ENCODE measurements at regions not wholly inside any gene's neighbourhood (a gene's known extent, or its start where the extent isn't known, plus 50 kb on each side); places are given as distances from the start of the nearest gene placed in this dataset.

- DNase-seq: no peak
- Mint-ChIP-seq H3K36me3 (no peaks in the 10 kb centered on the region), H3K27ac (no peak overlapping the region), H3K4me3 (no peak overlapping the region), H3K27me3 (peaks cover 5% of the 10 kb centered on the region), H3K9me3 (no peaks in the 10 kb centered on the region), H3K4me1 (no peaks in the 10 kb centered on the region)
- POLR2A ChIA-PET: no interaction called here
- ATAC-seq (ENCODE audit: low read depth): no peak
These were observed 219.3 kb upstream of the TMEM45B start for GRCh38 chr11:129596351-129596750.

- POLR2A ChIA-PET: no interaction called here
- Mint-ChIP-seq H3K27me3 (peaks cover 3% of the 10 kb centered on the region), H3K4me3 (no peak overlapping the region), H3K27ac (no peak overlapping the region), H3K9me3 (no peaks in the 10 kb centered on the region), H3K36me3 (no peaks in the 10 kb centered on the region), H3K4me1 (no peaks in the 10 kb centered on the region)
- DNase-seq (no peak), ATAC-seq (ENCODE audit: low read depth) (no peak)
These were observed 217.3 kb upstream of the TMEM45B start for GRCh38 chr11:129598378-129598777.

DNA sequence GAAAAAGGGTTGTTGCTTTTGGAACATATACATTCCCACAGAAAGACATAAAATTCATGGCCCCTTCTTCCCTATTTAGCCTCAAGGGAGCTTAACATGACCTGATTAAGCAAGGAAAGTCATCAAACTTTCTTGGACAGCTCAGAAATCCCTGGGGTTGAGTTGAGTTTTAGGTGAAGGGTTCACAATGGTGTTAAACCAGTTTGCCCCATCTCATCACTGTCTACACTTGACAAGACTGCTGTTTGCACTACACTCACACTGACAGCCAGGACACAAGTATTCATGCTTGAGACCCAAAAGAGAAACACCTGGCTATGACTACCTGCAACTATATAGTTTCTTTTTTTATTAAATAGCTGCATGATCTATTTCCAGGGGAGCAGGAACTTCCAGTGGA lies 209.8 kb upstream of the TMEM45B start:
- no peak for DNase-seq
- ATAC-seq (ENCODE audit: low read depth): no peak
- no peak overlapping the region for H3K4me3 Mint-ChIP-seq
- no peaks in the 10 kb centered on the region for H3K36me3 Mint-ChIP-seq
- no peaks in the 10 kb centered on the region for H3K4me1 Mint-ChIP-seq
- POLR2A ChIA-PET: no interaction called here
- H3K27ac Mint-ChIP-seq: no peak overlapping the region
- no peaks in the 10 kb centered on the region for H3K27me3 Mint-ChIP-seq
- H3K9me3 Mint-ChIP-seq: no peaks in the 10 kb centered on the region

GRCh38 chr11:129608711-129609110 lies 206.9 kb upstream of the TMEM45B start:
- DNase-seq (no peak), ATAC-seq (ENCODE audit: low read depth) (no peak)
- Mint-ChIP-seq H3K36me3 (no peaks in the 10 kb centered on the region), H3K27ac (no peak overlapping the region), H3K9me3 (no peaks in the 10 kb centered on the region), H3K4me3 (no peak overlapping the region), H3K4me1 (no peaks in the 10 kb centered on the region), H3K27me3 (no peaks in the 10 kb centered on the region)
- POLR2A ChIA-PET: no interaction called here

GRCh38 chr11:129610125-129610524 lies 205.5 kb upstream of the TMEM45B start:
- Mint-ChIP-seq H3K36me3 (no peaks in the 10 kb centered on the region), H3K27me3 (peaks cover 2% of the 10 kb centered on the region), H3K9me3 (no peaks in the 10 kb centered on the region), H3K4me3 (no peak overlapping the region), H3K4me1 (no peaks in the 10 kb centered on the region), H3K27ac (no peak overlapping the region)
- ATAC-seq (ENCODE audit: low read depth) (no peak), DNase-seq (no peak)
- POLR2A ChIA-PET: no interaction called here

DNA sequence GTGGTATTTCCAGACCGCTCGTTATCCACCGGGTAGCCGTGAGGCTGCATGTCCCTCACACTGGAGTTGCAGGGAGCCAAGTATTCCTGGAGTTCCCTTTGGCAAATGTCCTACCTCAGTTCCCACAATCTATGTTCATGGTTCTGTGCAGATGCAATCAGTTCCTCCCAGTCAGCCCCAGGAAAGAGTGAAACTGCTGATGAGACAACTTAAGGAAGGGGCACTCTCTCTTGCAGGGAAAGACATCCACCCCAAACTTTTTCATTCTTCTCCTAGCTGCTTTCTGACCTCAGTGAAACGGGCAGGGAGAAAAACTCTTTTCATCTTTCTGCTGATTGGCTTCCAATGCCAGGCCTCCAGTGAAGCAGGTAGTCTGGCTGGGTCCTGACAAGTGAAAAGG lies 205.1 kb upstream of the TMEM45B start:
- Mint-ChIP-seq H3K4me3 (no peak overlapping the region), H3K9me3 (no peaks in the 10 kb centered on the region), H3K4me1 (no peaks in the 10 kb centered on the region), H3K27me3 (peaks cover 2% of the 10 kb centered on the region), H3K27ac (no peak overlapping the region), H3K36me3 (no peaks in the 10 kb centered on the region)
- POLR2A ChIA-PET: no interaction called here
- DNase-seq (no peak), ATAC-seq (ENCODE audit: low read depth) (no peak)

DNA sequence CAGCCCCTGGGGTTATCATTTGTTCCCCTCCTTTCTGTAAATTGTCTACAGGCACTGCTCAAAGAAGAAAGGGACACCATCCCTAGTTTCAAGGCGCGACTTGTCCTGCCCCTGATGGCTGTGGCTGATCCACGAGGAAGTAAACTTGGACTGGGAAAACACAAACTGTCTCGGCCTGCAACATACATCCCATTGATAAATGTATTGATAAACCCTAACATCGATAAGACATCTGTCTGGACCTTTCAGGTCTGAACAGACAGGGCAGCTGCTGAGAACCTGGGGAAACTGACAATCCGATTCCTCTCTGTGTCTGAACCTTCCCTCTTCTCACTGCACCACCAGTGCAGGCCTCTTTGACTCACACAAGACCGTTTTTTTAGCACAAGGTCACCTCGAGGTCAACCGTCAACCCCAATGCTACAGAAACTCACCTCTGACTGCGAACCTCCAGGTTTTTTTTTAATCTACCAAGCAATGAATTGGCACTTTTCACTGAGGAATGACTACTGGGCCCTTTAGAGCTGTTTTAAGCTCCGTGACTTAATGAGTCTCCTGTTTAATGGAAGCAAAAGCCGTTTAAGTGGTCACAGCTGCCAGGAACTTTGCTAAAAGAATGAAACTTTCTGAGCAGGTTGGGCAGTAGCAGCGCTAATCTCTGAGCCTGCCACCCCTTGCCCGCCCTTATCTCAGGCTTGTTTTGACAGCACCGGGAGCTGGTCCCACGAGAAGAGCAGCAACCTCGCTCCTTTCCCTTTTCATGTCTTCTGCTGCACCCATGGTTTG lies 203.8 kb upstream of the TMEM45B start:
- H3K27me3 Mint-ChIP-seq: peaks cover 2% of the 10 kb centered on the region

DNA sequence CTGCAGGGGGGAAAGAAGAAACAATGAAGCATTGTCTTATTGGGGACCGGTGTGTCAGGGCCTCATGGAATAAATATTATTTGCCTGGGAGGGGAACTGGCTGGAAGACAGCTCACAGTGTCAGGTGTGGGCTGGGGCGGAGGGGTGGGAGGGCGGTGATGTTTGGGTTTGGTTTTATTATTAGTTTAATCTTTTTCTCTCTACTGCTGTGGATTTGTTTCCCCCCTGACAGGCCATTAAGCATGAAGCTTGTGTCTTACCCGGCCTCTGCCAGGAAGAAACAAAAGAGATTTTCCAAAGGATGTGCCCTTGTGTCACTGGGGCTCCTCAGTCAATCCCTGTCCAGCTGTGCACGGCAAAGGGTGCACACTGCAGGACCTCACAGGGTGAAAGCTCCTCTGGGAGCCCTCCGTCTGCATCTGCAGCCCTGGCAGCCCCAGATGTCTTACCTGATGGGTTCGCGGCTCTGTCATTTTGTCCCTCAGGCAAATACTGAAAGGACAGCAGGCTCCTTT lies 203.1 kb upstream of the TMEM45B start:
- H3K36me3 Mint-ChIP-seq: no peaks in the 10 kb centered on the region
- no peak overlapping the region for H3K4me3 Mint-ChIP-seq
- peaks cover 4% of the 10 kb centered on the region for H3K27me3 Mint-ChIP-seq
- no peak overlapping the region for H3K27ac Mint-ChIP-seq
- DNase-seq (no peak), ATAC-seq (ENCODE audit: low read depth) (no peak)
- no peaks in the 10 kb centered on the region for H3K9me3 Mint-ChIP-seq
- POLR2A ChIA-PET: no interaction called here
- H3K4me1 Mint-ChIP-seq: no peaks in the 10 kb centered on the region

More for the DNA sequence above, 203.8 kb upstream of the TMEM45B start:
- POLR2A ChIA-PET: no interaction called here
- H3K4me3 Mint-ChIP-seq: no peak overlapping the region
- no peaks in the 10 kb centered on the region for H3K4me1 Mint-ChIP-seq
- ATAC-seq (ENCODE audit: low read depth) (no peak), DNase-seq (no peak)
- H3K36me3 Mint-ChIP-seq: no peaks in the 10 kb centered on the region
- no peak overlapping the region for H3K27ac Mint-ChIP-seq
- no peaks in the 10 kb centered on the region for H3K9me3 Mint-ChIP-seq

DNA sequence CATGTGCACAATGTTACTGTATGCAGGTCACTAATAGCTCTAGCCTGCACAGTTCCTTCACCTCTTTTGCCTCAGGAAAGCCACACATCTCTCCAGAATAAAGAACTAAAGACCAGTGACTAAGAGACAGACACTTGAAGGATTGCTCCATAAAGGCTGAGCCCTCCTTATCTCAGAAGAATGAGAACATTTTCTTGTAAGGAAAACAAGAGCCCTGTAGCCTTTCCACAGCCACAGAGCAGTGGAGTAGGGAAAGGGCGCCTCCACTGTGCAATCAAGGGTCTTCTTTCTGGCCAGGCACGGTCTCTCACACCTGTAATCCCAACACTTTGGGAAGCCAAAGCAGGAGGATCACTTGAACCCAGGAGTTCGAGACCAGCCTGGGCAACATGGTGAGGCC lies 202.6 kb upstream of the TMEM45B start:
- Mint-ChIP-seq H3K9me3 (no peaks in the 10 kb centered on the region), H3K4me3 (no peak overlapping the region), H3K4me1 (no peaks in the 10 kb centered on the region), H3K27ac (no peak overlapping the region), H3K36me3 (no peaks in the 10 kb centered on the region), H3K27me3 (peaks cover 8% of the 10 kb centered on the region)
- ATAC-seq (ENCODE audit: low read depth): no peak
- POLR2A ChIA-PET: no interaction called here
- no peak for DNase-seq

DNA sequence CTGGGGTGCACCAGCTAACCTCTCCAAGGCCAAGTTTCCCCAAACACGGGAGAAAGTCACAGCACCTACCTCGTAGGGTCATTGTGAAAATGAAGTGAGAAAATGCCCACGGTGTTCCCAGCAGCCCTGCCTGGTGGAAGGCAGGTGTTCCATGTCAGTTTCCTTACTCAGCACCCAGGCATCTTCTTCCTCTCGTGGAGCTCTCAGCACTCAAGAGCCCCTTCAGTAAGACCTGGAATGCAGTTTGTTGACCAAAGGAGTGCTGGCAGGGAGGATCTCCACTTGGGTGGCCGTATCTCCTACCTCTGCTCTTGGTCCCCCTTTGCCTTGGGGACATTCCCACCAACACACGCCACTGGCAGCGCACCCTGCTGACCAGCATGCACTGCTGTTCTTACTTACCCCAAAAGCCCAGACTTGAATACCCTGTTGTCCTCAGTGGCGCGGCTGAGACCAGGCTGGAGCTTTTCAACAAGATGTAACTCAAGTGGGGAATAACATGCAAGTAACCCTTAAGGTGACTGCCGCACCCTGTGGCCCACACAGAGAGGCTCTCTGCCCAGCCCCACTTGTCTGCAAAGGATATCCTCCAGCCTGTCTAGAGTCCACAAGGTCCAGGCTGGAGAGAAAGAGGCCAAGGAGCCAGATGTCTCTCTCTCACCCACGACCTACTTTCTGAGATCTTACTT lies 201.2 kb upstream of the TMEM45B start:
- Mint-ChIP-seq H3K9me3 (no peaks in the 10 kb centered on the region), H3K4me3 (no peak overlapping the region), H3K36me3 (no peaks in the 10 kb centered on the region), H3K4me1 (no peaks in the 10 kb centered on the region), H3K27ac (no peak overlapping the region), H3K27me3 (peaks cover 8% of the 10 kb centered on the region)
- POLR2A ChIA-PET: no interaction called here
- ATAC-seq (ENCODE audit: low read depth) (no peak), DNase-seq (no peak)

DNA sequence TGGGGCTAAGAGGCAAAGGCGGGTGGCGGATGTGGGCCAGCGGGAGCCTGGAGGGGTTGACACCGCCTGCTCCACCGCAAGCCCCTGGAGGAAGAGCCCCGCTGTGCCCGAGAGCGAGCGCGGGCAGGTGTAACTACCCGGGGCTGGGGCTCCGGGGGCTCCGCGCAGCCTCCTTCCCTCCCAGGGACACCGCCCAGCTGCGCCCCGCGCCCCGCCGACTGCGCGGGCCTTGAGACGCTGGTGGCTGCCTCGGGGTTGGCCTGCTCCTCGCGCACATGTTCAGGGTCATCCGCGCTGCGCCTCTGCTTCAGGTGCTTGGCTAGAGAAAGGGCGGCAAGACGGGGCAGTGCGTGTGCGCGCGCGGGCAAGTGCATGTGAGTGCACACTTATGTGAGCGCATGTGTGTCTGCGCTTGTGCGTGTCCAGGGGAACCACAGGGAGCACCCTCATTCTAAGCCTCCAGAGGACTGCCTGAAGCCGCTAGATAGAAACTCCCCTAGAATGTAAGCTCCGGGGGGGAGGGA lies 197.5 kb upstream of the TMEM45B start:
- Mint-ChIP-seq H3K4me3 (no peak overlapping the region), H3K27ac (no peak overlapping the region), H3K27me3 (peaks cover 8% of the 10 kb centered on the region), H3K4me1 (no peaks in the 10 kb centered on the region), H3K36me3 (no peaks in the 10 kb centered on the region), H3K9me3 (no peaks in the 10 kb centered on the region)
- POLR2A ChIA-PET: no interaction called here
- ATAC-seq (ENCODE audit: low read depth) (no peak), DNase-seq (no peak)

- DNase-seq (no peak), ATAC-seq (ENCODE audit: low read depth) (no peak)
- H3K27ac Mint-ChIP-seq: no peak overlapping the region
- peaks cover 6% of the 10 kb centered on the region for H3K27me3 Mint-ChIP-seq
- H3K9me3 Mint-ChIP-seq: no peaks in the 10 kb centered on the region
- no peak overlapping the region for H3K4me3 Mint-ChIP-seq
- no peaks in the 10 kb centered on the region for H3K4me1 Mint-ChIP-seq
- POLR2A ChIA-PET: no interaction called here
- H3K36me3 Mint-ChIP-seq: no peaks in the 10 kb centered on the region
These were observed 195.2 kb upstream of the TMEM45B start for GRCh38 chr11:129620237-129621104.

DNA sequence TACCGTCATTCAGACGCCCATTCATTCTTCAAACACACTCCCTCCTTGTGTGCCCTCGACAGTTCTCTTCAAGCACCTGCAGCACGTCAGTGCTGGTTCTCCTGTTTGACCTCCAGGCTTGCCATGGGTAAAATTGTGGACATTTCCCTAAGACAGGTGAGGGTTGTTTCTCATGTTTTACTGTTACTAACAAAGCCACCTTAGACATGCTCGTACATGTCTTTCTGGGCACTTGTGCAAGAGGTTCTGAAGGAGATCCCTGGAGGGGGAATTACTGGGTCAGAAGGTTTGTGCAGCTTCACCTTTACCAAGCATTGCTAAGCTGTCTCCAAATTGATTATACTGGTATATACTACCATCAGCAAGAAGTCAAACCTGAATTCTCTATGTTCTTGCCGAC lies 189.7 kb upstream of the TMEM45B start:
- POLR2A ChIA-PET: no interaction called here
- peaks cover 4% of the 10 kb centered on the region for H3K27me3 Mint-ChIP-seq

More for the DNA sequence above, 189.7 kb upstream of the TMEM45B start:
- Mint-ChIP-seq H3K9me3 (no peaks in the 10 kb centered on the region), H3K36me3 (no peaks in the 10 kb centered on the region), H3K4me3 (no peak overlapping the region), H3K4me1 (no peaks in the 10 kb centered on the region), H3K27ac (no peak overlapping the region)
- DNase-seq (no peak), ATAC-seq (ENCODE audit: low read depth) (no peak)
